COLO668 (cell line): ENCODE measurements at regions not wholly inside any gene's neighbourhood (a gene's known extent, or its start where the extent isn't known, plus 50 kb on each side); places are given as distances from the start of the nearest gene placed in this dataset.

Experiments
- DNase-seq: peaks from one replicate; lab custom pipeline; 2025; ENCODE audit not compliant: unreplicated experiment; lab: John Stamatoyannopoulos, UW

DNA sequence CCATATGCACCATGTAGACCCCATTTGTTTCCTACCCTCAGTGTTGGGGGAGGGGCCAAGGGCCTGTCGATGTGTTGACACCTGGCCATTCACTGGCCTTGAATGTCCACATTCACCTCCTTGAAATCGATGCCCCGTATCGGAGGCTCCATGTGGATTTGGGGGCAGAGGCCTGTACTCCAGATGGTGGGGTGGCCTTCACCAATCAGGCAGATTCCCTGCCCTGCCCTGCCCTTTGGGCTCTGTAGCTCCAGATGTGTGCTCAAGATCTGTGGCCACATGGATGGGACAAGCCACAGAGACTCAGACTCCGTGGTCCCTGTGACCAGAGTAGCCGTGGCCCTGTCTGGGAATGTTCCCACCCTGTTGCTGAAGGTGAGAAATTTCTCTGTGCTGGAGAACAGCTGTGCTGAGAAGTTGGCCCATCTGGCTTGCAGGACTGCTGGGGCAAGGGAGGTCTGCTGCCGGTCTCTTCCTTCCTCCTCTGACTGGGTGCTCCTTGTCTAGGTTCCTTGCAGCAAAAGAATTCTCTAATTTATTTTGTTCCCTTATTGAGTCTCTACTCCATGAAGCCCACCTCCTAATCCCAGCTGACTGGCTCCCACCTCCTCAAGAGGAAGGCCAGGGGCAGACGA, 221.3 kb downstream of the SEC14L1 start:
- no peak for DNase-seq

DNA sequence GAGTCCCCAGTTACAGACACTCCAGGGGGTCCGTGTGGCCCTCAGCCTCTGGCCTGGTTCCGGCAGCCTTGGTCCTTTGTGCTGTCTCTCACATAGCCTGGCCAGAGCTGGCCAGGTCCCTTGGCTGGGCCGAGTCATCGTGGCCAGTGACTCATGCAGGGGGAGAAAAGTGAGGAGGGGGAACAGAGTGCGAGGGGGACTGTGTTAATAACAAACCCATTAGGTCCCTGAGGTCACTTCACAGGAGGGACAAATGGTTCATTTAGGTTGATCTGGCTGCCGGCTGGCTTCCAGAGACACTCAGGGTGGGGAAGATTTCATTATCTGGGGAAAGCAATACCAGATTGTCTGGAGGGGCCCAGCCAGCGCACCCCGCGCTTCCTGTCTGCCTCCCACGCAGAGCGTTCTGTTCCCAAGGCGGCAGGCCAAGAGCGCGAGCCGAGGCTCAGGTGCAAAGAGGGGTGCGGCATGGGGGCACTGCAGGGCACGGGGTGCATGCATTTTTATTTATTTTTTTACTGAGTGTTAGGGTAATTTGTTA, 223.1 kb downstream of the SEC14L1 start:
- DNase-seq: no peak

GRCh38 chr17:77364381-77364911, 223.7 kb downstream of the SEC14L1 start:
- DNase-seq: no peak

DNA sequence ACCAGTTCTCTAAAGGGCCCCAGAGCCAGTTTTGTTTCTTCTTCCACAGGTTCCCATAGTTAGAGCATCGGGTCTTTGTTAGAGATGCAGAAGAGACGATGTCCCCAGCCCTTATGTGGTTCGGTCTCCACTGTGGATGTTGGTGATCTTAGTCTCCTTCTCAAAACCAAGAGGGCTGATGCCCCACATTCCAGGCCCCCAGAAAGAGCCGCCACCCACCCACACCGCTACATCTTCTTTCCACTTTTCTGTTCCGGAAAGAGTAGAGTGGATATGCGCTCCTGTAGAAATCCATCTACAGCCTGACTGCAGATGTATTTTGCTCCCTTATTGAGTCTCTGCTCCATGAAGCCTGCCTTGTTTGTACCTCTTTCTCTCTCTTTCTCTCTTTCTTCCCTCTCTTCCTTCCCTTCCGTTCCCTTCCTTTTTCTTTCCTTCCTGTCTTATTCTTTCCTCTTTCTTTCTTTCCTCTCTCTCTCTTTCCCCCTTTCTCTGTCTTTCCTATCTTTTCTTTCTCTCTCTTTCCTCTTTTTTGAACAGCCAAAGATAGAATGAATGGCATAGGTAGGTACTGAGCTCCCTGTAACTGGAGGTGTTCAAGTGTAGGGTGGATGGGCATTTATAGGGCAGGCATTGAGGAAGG, 224.3 kb downstream of the SEC14L1 start:
- DNase-seq: no peak

DNA sequence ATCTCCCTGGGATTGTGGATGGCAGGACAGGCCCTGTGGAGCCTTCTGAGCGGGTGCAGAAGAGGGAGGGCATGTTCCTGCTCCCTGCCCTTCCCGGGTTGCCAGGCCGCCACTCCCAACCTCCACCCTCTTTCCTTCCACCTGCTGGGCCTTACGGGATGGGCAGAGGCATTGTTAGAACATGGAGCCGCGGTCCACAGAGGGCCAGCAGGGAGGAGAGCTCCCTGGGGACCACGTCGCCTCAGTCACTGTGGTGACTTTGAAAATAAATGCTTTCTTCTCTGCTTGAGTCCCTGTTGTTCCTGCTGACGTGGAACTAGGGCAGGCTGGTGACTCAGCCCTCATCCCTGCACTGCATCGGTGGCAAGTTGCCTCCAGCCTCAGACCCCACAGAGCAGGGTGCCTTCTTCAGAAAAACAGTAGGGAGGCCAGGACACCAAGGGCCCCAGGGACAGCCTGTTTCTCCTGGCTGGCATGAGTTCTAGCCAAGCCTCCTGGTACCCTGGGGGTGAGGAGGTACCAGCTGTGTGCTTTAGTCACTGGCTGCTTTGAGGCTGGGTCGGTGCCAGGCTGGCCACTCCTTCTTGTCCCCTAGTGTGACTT, 224.9 kb downstream of the SEC14L1 start:
- DNase-seq: peak; percentile 68

DNA sequence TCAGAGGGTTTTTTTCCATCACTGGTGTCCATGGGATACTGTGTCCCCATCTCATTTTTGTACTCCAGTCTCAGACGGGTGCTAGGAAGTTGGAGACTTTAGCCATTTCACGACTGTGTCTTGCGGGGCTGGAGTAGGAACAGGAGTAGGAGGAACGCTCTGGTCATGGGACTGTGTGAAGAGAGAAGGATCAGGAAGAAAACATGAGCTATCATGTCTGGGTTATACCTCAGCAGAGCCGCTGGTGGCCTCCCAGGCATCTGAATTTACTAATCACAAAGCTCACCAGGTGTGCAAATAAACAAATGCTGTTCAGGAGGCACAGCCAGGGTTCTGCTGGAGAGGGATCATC, 225.4 kb downstream of the SEC14L1 start:
- peak; percentile 62 for DNase-seq

GRCh38 chr17:77366558-77367245, 225.9 kb downstream of the SEC14L1 start:
- peak; percentile 70 for DNase-seq

DNA sequence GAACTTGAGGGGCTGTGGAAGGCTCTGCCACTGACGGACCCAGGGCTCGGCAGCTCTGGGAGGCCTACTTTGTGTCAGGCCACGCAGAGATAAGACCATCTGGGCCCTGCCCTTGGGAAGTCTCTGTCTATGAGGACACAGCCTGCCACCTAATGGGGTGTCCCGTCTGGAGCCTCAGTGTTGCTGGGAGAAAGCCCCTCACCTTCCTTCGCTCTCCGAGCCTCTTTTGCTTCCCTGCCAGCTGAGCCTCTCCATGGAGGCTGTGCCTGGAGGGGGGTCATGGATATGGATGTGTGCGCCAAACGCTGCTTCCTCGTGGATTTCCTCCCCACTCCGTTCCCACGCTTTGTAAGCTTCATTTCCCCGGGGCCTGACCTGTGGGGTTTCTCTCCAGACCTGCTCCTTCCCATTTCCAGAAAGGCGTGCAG, 228.8 kb downstream of the SEC14L1 start:
- no peak for DNase-seq

- DNase-seq: no peak
These were observed 229.8 kb downstream of the SEC14L1 start for GRCh38 chr17:77370586-77370985.

DNA sequence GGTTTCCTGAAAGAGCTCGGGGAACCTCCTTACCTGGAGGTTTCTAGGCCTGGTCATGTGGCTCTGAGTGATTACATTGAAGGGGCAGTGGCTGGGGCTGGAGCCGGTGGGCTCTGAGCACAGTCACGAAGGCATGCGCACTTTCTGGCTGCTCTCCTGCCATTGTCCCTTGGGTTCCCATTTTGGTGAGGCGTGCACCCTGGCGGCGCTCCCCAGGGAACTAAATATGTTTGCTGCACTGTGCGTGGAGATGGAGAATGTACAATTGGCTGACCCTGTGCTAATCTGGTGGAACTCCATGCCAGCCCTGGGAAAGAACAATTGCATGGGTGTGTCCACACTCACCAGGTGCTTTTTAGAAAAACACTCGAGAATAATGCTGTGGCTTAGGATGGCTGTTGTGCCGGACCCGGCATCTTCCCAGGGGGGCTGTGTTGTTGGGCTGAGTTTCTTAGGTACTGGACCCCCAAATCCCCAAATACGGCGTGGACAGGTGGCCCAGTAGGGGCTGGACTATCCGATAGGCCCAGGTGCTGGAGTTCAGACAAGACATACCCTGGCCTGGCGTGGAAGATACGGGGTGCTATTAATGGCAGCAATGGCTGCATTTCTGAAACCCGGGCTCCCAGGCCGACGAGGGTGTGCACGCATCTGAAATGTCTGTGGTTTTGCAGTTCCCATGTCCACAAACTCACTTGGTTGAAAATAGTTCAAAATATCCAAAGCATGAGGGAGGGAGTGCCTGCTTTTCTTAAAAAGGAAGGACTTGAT, 230.5 kb downstream of the SEC14L1 start:
- DNase-seq: peak; percentile 55

DNA sequence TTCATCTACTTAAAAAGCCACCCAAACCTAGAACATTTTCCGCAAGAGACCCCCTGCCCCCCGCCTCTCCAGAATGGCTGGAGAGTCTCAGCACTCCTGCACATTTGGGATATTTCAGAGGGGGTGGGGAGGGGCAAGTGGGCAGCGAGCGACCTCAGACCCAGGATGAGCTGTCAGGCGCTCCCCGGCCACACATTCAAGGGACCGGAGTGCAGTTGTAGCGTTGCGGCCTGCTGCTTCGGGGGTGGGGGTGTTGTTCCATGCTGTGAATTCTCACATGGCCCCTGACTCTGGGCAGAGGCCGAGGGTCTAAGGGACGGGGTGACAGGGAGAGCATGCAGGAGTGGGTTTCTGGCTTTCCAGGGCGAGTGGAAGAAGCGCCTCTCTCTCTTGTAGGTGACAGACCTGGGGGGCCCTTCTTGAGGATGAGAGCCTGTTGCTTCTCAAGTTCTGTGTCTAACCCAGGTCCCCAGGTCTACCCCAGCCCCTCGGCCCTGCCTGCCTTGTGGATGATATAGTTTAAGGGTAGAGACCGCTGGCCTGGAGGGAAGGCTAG, 231.2 kb downstream of the SEC14L1 start:
- no peak for DNase-seq

- peak; percentile 37 for DNase-seq
These were observed 231.9 kb downstream of the SEC14L1 start for GRCh38 chr17:77372444-77373298.

GRCh38 chr17:77373299-77374169, 232.8 kb downstream of the SEC14L1 start:
- DNase-seq: peak; percentile 16

DNA sequence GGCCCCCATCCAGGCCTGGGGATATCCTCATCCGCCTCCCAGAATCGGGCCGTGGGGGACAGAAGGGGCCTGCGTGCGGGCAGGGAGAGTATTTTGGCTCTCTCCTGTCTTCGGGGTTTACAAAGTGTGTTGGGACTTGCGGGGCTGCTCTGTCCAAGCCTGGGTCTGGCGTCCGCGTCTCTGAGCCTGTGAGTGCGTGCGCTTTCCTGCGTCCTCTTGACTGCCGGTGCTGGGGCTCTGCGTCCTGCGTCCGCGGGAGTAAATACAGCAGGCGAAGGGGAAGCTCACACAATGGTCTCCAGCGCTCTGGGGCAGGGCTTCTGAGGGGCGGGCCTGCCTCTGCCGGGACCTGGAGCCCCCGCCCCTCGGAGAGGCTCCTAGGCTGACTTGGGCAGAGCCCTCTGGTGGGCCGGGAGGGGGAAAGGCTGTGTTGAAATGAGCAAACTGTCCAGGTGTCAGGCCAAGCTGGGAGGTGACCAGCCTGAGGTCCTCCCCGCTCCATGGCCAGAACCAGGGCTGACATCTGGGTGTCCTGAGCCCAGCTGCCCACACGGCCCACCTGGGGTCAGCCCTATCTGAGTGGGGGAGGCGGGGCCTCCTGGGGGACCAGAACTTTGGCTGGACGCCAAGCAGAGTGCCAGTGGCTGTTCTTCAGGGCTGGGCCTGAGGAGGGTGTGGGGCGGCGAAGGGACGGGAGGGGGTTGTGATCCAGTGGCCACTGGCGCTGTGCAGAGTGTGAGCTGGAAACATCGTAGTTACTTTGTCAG, 233.6 kb downstream of the SEC14L1 start:
- peak; percentile 70 for DNase-seq

- no peak for DNase-seq
These were observed 234.5 kb downstream of the SEC14L1 start for GRCh38 chr17:77375108-77375916.

GRCh38 chr17:77375917-77376651, 235.3 kb downstream of the SEC14L1 start:
- no peak for DNase-seq
